HG02798 (cell line): ENCODE measurements at regions not wholly inside any gene's neighbourhood (a gene's known extent, or its start where the extent isn't known, plus 50 kb on each side); places are given as distances from the start of the nearest gene placed in this dataset.

Source experiments
- ATAC-seq: cut with Tn5 transposase; IDR thresholded peaks from one replicate; pipeline ENCODE4 v1.9.1; 2021; ENCODE audit warnings: mild to moderate bottlenecking; ENCODE audit not compliant: unreplicated experiment, poor library complexity

DNA sequence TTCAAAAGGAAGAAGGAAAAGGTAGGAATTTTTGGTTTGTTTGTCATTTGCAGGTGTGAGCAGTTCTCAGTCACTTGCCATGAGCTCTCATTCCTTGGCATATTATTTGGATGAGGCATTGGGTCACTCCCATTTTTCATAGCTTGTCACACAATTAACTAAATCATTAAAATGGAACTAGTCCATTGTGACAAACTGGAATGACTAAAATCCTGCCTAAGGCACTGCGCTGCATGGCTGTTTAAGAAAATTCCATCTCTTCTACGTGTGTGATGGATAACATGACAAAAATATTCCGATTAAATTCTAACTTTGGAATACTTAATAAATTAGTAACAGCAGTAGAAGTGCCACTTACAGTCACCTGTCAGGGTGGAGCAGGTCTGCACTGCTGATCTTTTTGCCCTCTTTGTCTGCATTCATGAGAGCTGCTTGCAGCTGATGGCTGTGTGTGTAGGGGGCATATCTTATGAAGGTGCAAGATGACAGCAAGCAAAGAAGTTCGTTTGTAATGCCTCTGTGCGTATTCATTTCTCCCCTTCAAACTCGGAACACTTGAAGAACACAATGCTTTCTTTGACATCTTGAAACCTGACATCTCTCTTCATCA, 1292.6 kb upstream of the MAP3K7 start:
- ATAC-seq: no peak

DNA sequence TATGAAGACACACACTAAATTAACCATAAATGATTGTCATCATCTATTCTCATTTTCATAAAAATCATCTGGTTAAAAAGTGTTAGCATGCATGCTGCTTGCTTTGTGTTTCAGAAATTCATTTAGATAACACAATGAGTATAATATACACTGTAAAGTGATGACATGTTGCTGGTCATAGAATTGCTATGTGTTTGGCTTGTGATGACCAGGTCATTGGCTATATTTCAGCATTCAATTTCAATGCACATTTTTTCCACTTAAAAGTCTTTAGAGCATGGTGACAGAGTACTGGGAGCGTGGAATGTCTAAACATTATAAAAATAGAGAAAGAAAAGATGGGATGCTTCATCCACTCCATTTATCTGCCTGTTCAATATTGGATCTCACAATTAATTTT, 1291.1 kb upstream of the MAP3K7 start:
- no peak for ATAC-seq

DNA sequence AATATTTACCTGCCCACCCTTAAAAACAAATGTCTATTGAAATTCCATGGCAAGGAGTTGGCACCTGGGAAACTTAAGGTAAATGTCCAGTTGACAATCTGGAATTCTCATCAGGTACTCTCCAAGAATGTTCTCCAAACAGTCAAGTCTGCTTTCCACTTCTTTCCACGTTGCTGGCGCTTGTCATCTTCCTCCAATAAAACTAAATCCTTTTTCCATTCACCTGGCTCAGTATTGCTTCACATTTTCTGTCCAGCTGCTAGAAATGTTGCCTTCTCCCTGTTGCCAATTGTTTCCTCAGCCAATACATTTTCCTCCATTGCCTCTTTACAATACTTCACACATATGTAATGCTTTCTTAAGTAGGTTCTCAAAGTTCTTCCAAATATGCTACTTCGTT, 1288.1 kb upstream of the MAP3K7 start:
- no peak for ATAC-seq

DNA sequence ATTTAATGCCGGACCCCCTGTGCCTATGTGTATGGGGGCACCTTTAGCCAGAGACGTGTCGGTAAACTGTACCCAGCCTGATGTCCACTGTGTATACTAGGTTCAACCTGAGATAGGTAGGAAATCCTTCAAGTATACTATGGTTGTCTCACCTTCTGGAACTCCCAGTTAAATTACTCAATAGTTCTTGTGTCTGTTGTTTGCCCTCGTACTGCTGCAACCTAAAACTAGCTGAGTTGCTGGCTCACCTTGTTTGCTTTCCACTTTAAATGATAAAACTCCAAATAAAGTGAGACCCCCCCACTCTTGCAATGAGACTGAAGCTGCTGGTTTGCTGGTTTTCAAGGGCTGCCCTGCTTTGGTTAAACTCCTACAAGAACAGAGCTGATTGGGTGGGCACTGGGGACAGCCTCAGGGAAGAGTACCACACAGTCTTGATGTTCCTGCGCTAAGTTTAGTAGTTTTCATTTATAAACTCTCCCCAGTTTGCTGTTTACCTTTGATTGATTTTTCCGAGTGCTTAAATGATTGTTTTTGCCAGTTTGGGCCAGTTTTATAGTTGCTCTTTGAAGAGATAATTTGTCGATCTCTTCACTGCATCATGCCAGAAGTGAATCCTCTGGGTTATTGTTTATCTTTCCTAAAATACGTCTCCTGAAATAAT, 1281.8 kb upstream of the MAP3K7 start:
- no peak for ATAC-seq

DNA sequence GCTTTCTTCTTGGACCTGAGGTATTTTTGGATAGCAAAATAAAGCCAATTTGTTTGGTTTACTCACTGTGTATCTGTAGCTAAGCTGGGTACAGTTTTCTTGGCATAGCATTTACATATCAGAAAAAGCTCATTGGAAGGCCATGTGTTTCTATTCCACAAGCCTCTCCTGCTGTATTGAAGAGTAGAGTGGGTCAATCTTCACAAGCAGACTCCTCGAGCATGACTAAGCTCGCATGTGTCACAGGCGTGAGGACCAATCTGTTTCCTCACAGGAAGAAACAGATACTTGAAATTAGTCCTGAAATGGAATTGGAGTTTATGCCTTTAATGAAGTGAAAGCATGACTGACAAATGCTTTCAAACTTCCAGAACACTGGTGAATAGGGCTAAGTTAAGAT, 1279.0 kb upstream of the MAP3K7 start:
- ATAC-seq: no peak

DNA sequence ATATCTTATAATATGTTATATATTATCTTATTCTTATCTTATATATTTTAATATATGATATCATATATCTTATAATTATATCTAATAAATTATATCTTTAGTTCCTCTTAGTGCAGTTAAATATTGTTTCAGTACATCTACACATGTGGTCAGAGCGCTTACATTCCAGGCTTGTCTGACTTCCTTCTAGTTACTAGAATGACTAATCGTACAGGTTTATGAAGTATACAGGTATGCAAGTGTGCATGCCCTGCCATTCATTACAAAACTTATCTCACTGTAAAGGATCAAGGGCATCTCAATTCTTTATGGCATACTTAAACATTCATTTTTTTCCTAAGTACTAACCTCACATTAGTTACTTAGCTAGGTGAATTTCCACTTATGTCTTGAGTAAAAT, 1278.0 kb upstream of the MAP3K7 start:
- ATAC-seq: no peak

DNA sequence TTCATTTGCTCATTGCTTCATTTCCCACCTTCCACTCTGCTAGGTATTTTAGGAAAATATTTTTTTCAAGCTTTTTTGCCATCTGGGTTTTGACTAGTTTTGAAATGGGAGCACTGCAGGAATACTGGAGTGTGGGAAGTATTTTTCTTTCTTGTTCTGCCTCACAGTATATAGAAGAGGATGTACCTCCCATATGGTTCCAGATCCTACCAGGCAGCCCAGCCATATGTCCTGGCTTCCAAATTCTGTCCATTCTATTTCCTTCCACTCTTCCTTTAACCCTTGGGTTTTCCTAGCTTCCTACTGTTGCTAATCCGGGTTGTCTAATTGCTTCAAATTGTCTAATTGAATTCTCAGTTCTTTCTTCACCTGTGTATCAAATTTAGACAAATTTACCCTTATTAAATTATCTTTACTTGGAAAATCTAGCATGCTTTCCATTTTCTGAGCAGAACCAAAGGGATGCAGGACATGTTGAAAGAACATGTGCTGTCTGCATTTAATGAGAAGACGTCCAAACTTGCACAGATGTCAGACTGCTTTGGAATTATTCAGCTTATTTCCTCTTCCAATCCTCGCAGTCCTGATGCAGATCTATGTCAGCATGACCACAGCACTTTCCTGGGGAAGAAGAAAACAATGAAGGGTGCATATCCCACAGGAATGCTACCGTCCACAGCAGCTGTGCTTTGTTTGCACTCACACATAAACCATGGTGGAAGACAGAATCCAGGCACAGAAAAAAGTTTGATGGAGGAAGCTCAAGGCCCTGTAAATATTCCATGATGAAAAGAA, 1273.9 kb upstream of the MAP3K7 start:
- ATAC-seq: no peak

DNA sequence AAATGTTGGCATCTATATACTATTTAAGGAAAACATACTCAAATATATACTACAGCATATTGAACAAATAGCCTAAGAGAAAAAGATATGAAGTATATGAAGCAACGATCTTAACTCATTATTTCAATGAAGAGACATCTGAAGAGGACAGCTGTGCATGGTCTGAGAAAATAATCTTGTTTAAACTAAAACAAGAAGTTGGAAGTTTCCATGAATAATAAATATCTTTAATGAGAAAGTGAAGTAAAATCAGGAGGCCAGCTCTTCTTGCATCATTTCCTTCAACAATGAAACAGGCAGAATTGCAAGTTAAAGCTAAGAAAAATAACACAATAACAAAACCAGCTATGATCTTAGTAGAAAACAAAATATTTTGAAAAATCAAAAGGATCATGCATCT, 1265.4 kb upstream of the MAP3K7 start:
- no peak for ATAC-seq

DNA sequence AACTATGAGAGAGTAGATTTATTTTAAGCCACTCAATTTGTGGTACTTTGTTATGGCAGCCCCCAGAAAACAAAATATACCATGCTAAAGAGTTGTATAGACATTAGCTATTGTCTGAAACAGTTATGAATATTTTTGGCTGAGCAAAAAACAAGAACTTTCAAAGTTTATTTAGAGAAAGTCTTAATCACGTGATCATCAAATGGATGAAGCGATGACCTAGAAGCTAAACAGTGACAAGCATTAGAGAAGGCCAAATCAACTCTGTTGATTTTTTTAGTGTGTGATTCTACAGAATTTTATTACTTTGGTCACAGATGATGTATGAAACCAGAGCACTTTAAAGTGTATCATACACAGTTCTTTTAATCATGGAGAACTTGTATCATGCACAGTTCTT, 1247.9 kb upstream of the MAP3K7 start:
- ATAC-seq: no peak

DNA sequence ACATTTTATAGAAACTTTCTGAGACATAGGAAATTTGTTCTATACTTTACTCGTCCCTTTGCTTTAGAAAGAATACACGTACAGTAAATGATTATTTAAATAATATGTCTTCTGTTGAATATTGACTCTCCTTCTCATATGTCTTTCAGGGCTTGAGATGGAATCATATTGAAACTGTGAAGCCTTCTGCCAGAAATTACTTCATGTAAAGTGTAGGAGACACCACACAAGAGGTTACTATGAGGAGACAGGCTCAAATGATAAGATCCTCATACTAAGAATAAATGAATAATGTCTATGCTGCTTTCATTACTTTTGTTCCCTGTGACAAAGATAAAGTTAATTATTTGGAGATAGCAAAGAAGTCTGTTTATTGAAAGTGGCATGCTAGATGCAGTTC, 1240.3 kb upstream of the MAP3K7 start:
- no peak for ATAC-seq

DNA sequence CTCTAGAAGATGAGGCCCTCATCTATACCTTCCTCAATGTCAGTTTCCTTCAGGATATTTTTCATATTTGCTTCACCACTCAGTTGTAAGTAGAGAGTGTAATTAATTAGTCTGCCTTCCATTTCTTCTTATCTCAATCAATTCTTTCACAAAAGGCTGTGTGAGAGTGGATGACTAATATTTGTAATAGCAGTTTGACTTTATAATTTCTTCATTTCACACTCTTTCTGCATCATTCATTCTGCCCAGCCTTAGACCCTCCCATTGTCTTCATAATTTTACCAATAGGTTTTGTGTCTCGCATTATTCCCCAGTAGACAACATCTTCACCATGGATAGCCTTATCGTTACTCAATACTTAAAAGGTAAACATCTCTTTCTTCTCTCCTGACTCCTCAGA, 1239.3 kb upstream of the MAP3K7 start:
- no peak for ATAC-seq

DNA sequence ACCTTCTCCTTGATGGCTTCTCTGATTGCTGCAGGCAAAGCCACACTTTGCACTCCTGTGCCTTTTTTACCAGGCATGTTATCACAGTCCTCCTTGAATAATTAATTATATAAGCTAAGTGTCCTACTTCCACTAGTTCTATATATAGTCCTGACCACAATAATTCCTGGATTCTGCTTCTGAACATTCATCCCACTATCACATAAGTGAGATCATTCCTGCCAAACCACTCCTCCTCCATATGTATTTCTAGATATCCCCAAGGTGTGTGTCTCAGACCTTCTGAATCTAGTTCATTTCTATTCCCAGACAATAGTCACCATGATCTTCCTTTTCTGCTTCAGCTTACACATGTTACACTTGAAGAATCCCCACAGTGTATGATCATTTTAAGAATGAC, 1237.5 kb upstream of the MAP3K7 start:
- ATAC-seq: no peak

DNA sequence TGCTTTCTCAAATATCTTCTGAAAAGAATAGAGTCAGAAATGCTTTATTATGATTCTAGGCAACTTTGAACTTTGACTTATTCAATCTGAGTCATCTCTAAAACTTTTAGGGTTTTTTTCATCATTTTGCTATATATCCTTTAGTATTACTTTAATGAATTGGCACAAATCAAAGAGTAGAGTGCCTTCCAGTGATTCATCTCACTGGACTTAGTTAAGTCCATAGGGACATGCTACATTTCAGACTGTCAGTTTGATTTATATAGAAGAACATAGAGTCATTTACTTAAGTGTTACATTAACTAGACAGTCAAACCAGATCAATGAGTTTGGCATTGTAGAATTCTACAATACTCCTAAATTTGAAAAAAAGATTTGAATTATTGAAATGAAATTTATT, 1235.7 kb upstream of the MAP3K7 start:
- no peak for ATAC-seq

DNA sequence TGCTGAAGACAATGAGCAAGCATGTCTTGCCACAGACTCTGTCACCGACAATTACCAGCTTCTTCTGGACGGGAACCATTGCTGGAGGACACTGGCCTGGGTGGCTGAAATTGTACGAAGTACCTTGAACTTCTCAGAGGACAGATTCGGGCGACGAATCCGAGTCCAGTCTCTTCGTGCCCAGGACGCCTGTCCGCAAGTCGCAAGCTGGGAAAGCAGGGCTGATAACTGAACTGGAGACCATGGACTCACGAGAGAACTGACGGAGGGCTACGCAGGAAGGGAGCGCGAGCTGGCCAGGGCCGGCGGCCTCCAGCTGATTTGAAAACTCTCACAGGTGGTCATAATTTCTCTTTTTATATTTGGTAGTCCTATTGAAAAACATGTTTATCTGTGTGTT, 1229.5 kb upstream of the MAP3K7 start:
- ATAC-seq: no peak

DNA sequence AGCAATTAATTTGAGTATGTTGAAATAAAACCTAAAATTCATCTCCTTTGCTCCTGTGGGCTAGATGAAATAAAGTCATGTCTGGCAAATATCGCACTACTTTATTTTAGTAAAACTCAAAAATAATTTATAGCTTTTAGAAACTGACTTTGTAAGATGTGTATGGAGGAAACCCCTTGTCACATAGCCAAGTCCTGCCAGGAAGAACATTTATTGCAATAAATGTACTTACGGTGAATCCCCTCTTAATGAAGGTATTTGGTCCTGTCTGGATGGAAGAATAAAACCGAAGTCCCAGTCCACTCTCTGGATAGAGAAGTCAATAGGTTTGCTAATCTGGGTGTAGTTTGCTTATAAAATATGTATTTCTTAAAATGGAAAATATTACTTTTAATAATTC, 1226.8 kb upstream of the MAP3K7 start:
- ATAC-seq: no peak

DNA sequence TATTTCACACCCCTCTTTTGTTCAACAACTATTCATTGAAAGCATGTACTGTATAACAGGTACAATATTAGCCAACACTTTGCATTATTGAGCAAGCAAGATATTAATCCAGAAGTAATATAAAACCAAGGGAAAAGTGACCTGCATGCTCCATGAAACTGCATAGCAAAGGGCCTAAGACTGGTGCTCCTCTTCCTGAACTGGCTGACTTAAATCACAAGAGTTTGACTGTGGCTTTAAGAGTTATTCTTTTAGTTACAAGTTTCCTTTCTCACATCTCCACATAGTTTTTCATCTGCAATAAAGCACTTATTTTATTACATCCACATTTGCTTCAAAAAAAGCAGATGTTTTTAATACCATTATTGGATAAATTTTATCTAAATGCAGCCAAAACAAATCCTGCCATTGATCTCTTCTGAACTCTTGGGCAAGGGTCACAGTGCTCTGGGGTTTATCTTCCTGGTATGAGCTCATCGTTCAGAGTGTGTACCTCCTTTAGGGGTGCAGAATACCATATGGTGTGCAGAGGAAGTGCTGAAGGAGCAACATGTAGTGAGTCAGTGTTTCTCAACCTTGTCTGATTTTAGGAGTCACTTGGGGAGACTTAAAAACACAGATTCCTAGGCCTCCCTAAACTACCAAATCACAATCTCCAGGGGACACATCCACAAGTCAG, 1225.9 kb upstream of the MAP3K7 start:
- no peak for ATAC-seq

DNA sequence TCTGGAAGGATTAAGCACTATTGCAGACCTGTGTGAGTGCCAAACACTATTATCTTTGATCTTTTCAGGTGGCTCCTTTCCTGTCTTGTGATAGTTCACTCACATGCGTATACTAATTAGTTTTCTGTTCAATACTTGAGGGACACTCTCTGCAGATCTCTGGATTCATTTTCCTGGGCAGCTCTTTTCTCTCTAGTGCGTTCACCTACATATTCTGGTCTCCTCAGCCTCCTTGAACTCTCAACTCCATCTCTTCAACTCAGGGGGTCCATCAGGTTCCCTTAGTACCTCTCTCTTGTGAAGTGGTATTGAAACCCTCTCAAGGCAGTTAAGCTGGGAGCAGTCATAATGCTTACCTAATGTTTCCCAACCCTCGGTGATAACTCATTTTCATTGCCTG, 1218.1 kb upstream of the MAP3K7 start:
- no peak for ATAC-seq

DNA sequence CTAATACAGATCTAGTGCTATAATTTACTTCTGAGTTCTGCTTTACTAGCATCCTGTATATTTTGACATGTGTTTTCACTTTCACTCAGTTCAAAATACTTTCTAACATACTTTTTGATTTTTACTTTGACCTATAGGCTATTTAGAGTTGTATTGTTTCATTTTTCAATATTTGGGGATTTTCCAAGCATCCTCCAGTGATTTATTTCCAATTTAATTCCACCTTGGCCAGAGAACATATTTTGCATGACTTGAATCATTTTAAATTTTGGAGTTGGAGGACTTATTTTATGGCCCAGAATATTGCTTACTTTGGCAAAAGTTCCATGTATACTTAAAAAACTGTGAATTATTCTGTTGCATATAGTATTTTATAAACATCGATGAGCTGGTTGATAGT, 1215.6 kb upstream of the MAP3K7 start:
- ATAC-seq: no peak

DNA sequence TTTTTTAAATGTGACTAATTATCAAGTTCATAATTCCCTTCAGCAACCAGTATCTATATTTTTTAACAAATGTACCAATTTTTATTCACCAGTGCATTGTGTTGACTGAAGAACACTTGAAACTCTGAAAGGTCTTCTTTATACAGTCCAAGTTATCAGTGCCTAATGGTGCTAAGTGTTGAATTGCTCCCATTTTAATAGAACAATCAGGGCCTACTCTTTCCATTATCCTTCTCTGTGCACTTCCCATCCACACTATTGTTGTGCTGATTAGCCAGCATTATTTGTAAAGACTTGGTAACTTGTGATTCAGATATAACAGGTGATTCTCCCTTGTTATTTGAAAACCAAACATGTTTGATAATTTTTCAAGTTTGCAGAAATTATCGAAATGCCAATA, 1209.7 kb upstream of the MAP3K7 start:
- ATAC-seq: no peak

DNA sequence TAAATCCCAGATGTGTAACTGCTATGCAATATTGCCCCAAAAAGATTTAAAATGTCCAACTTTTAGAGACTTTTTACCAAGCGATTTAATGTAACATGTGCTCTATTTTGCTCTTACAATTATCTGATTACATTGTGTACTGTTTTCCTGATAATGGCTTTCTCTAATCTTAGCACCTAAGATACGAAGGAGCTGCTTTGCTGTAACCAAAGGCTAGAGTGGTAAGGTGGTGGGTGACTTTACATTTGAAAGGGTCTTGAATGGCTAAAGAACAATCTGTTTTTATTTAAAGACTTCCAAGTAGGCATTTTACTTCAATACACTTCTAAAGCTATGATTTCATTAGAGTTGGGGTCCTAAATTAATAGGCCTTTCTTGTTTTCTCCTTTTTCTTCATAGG, 1201.6 kb upstream of the MAP3K7 start:
- no peak for ATAC-seq

DNA sequence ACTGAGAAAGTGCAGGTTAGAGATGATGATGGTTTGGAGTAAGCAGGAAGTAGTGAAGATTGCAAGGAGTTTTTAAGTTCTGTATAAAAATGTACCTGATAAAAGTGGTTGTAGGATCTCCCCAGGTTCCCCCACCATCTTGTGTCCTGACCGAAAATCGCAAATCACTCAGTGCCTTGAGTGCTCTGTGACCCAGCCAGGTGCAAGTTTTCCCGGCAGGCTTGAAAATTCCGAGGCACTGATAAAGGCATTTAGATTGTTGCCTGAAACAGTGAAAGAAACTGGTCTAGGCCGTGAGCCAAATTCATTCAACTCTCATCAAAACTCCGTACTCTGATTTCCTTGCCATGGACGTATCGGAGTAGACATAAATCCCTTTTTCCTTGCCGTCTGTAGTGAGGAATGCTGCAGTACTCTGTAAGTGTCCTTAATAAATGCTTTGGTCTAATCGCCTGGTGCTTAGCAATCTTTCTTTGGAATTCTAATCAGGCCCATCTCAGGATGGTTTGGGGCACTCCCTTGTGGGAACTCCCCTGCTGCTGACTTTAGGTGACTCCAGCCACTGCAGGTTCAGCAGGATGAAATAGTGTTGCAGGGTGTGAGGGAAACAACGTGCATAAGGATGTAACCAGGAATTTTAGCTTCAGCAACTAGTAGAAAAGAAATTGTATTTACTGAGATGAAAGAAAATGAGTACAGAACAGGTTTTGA, 1199.8 kb upstream of the MAP3K7 start:
- no peak for ATAC-seq
